Endodermal cell (in vitro differentiated cells): ENCODE measurements at regions not wholly inside any gene's neighbourhood (a gene's known extent, or its start where the extent isn't known, plus 50 kb on each side); places are given as distances from the start of the nearest gene placed in this dataset.

ENCODE experiments used
- DNase-seq: peaks from one replicate; pipeline ENCODE4 v3.0.0-alpha.2; 2017
- H3K27ac ChIP-seq: 2 replicates; pipeline ENCODE4 v1.5.1; 2013; ENCODE audit warnings: mild to moderate bottlenecking, low read depth, low read length, moderate library complexity
- H3K27me3 ChIP-seq: 2 replicates; pipeline ENCODE4 v1.6.1; 2013; ENCODE audit warnings: mild to moderate bottlenecking, low read length, moderate library complexity; ENCODE audit not compliant: insufficient read depth, control insufficient read depth, poor library complexity, severe bottlenecking
- H3K36me3 ChIP-seq: 2 replicates; pipeline ENCODE4 v1.7.0; 2013; ENCODE audit warnings: mild to moderate bottlenecking, low read length, moderate library complexity; ENCODE audit not compliant: control insufficient read depth, insufficient read depth
- H3K4me1 ChIP-seq: one replicate; pipeline ENCODE4 v1.7.0; 2013; ENCODE audit warnings: low read length; ENCODE audit not compliant: control insufficient read depth, insufficient read depth
- H3K4me3 ChIP-seq: 2 replicates; pipeline ENCODE4 v1.5.1; 2013; ENCODE audit warnings: mild to moderate bottlenecking, low read length, moderate library complexity
- H3K9ac ChIP-seq: 2 replicates; pipeline ENCODE4 v1.6.1; 2013; ENCODE audit warnings: mild to moderate bottlenecking, low read length, moderate library complexity; ENCODE audit not compliant: poor library complexity, severe bottlenecking; ENCODE audit errors: extremely low read depth
- H3K9me3 ChIP-seq: 2 replicates; pipeline ENCODE4 v1.6.1; 2013; ENCODE audit warnings: mild to moderate bottlenecking, low read length, moderate library complexity; ENCODE audit not compliant: control insufficient read depth
- H3K27ac Mint-ChIP-seq: 2 replicates; pipeline ENCODE4 v1.8.0; 2020; ENCODE audit warnings: mixed read lengths
- H3K27me3 Mint-ChIP-seq: 2 replicates; pipeline ENCODE4 v1.8.0; 2021; ENCODE audit warnings: mild to moderate bottlenecking, mixed read lengths; ENCODE audit not compliant: insufficient read depth
- H3K36me3 Mint-ChIP-seq: 2 replicates; pipeline ENCODE4 v1.8.0; 2020; ENCODE audit warnings: low read depth, mixed read lengths
- H3K4me1 Mint-ChIP-seq: 2 replicates; pipeline ENCODE4 v1.8.0; 2020; ENCODE audit warnings: mixed read lengths
- H3K4me3 Mint-ChIP-seq: 2 replicates; pipeline ENCODE4 v1.8.0; 2020; ENCODE audit warnings: mild to moderate bottlenecking, moderate library complexity, mixed read lengths
- H3K9me3 Mint-ChIP-seq: 2 replicates; pipeline ENCODE4 v1.8.0; 2020; ENCODE audit warnings: mild to moderate bottlenecking, mixed read lengths
- CTCF ChIP-seq: fragments of 200-600 bp; sonication (generic); conservative IDR thresholded peaks from 2 replicates; pipeline ENCODE4 v1.5.0; 2021; ENCODE audit warnings: antibody characterized with exemption, mild to moderate bottlenecking
- WGBS, 2 experiments: methylation state at CpG; one replicate each; pipeline versions ENCODE4 v1.1.5 to v1.1.7; 2013; ENCODE audit warnings: missing lambda C conversion rate in 2 of 2, mixed read lengths in 1 of 2; ENCODE audit not compliant: insufficient coverage in 1 of 2, insufficient read length in 1 of 2; 5-methylcytosine and 5-hydroxymethylcytosine counted together

DNA sequence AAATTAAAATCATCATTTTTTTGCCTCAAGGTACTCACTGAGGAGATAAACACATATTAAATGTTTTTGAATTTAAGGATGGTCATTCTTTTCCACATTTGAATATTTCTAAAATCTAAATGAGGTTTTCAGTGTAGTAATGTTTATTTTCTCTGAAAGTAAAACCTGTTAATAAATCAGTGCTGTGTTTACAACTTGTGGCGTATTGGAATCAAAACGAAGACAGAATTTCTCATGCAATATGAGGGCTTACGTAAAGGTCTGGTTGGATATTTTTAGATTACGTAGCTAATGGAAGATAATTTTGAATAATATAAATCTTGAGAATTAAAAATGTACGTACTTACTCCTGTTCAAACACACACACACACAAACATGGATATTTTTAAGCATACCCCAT lies 106.8 kb upstream of the LUZP2 start:
- Mint-ChIP-seq H3K36me3 (no peaks in the 10 kb centered on the region), H3K27ac (no peak overlapping the region), H3K9me3 (peaks cover 4% of the 10 kb centered on the region), H3K4me3 (no peak overlapping the region), H3K4me1 (peaks cover 2% of the 10 kb centered on the region), H3K27me3 (no peaks in the 10 kb centered on the region)
- TF ChIP-seq CTCF = no peak
- Histone ChIP-seq H3K4me3 (no peak overlapping the region), H3K27me3 (no peaks in the 10 kb centered on the region), H3K27ac (no peak overlapping the region), H3K9me3 (no peaks in the 10 kb centered on the region), H3K4me1 (no peaks in the 10 kb centered on the region), H3K9ac (no peak overlapping the region), H3K36me3 (no peaks in the 10 kb centered on the region)
- WGBS, 2 experiments = 63% methylated on average over 3 of the region's 5 CpGs; no CpG with 5 or more reads in 1 of the 2 experiments
- DNase-seq = no peak

DNA sequence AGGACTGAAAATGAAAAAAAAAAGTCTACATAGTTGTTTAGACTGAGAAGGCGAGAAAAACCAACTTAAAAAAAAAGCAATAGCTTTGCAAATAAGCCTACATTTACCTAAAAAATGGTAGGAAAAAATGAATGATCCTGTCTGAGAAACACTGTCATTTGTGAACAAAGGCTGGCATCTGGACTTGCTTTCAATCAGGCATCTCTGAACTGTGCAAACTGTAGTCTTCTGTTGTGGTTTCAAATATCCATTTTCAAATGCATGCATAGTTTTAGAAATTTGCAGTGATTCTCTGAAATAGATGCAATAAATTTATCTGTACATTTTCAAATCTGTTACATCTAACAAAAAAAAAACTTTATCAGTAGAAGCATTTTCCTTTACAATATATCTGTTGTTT lies 106.1 kb upstream of the LUZP2 start:
- Histone ChIP-seq H3K27ac (no peak overlapping the region), H3K4me3 (no peak overlapping the region), H3K9ac (no peak overlapping the region), H3K9me3 (no peaks in the 10 kb centered on the region), H3K27me3 (no peaks in the 10 kb centered on the region), H3K4me1 (peaks cover 3% of the 10 kb centered on the region), H3K36me3 (no peaks in the 10 kb centered on the region)
- peaks cover 4% of the 10 kb centered on the region for H3K9me3 Mint-ChIP-seq
- H3K27ac Mint-ChIP-seq = no peak overlapping the region
- peaks cover 2% of the 10 kb centered on the region for H3K4me1 Mint-ChIP-seq
- no peak for DNase-seq
- H3K27me3 Mint-ChIP-seq = no peaks in the 10 kb centered on the region
- H3K4me3 Mint-ChIP-seq = no peak overlapping the region
- 86 to 100% methylated on average over 1 of the region's 1 CpG for WGBS, 2 experiments
- TF ChIP-seq CTCF = no peak
- no peaks in the 10 kb centered on the region for H3K36me3 Mint-ChIP-seq

DNA sequence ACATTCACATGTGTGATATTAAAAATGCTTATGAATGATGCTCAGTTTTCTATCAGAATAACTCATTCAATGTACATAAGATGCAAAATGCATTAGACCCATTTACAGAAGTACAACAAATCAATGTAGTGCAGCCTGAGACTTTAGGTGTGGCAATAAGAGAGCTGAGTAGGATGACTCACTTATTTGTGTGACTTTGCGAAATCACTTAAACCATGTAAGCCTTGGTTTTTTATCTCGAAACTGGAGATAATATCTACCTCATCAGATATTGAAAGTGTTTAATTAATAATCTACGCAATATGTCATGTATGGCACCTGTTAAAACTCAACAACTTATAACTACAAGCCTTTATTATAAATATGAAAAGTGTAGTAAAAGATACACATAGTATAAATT lies 105.7 kb upstream of the LUZP2 start:
- no peak for TF ChIP-seq CTCF
- H3K4me1 Mint-ChIP-seq = peaks cover 2% of the 10 kb centered on the region
- no peak for DNase-seq
- H3K27me3 Mint-ChIP-seq = no peaks in the 10 kb centered on the region
- Histone ChIP-seq H3K9ac (no peak overlapping the region), H3K4me1 (peaks cover 3% of the 10 kb centered on the region), H3K9me3 (no peaks in the 10 kb centered on the region), H3K27me3 (no peaks in the 10 kb centered on the region), H3K4me3 (no peak overlapping the region), H3K36me3 (no peaks in the 10 kb centered on the region), H3K27ac (no peak overlapping the region)
- 94 to 100% methylated on average over 2 of the region's 3 CpGs for WGBS, 2 experiments
- no peak overlapping the region for H3K4me3 Mint-ChIP-seq
- H3K9me3 Mint-ChIP-seq = peaks cover 4% of the 10 kb centered on the region
- no peak overlapping the region for H3K27ac Mint-ChIP-seq
- H3K36me3 Mint-ChIP-seq = no peaks in the 10 kb centered on the region
